NCI-H524 (cell line): ENCODE measurements at regions not wholly inside any gene's neighbourhood (a gene's known extent, or its start where the extent isn't known, plus 50 kb on each side); places are given as distances from the start of the nearest gene placed in this dataset.

Experiments
- DNase-seq, 2 experiments: peaks; one replicate each; lab custom pipeline; 2025; lab: John Stamatoyannopoulos, UW

DNA sequence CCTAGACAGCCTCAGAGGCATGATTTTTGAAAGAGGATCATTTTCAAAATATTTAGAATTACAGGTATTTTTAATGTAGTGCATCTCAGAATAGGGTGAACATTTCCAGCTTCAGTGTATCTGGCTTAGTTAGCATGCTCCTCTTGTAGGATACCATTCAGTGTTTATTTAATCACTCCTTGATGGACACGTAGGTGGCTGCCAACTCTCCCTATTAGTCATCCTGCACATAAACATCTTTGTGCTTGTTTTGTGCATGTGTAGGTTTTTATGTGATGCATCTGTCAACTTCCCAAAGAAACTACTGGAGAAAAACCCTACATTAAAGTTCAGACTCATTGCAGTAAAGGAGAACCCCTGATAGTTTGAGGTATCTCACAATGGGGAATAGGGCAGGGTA is 52.5 kb upstream of the RBM19 start:
- DNase-seq, result no peak
